HG02763 (cell line): ENCODE measurements at regions not wholly inside any gene's neighbourhood (a gene's known extent, or its start where the extent isn't known, plus 50 kb on each side); places are given as distances from the start of the nearest gene placed in this dataset.

Experiments
- ATAC-seq: cut with Tn5 transposase; IDR thresholded peaks from one replicate; pipeline ENCODE4 v1.9.1; 2021; ENCODE audit warnings: mild to moderate bottlenecking, moderate library complexity; ENCODE audit not compliant: unreplicated experiment

DNA sequence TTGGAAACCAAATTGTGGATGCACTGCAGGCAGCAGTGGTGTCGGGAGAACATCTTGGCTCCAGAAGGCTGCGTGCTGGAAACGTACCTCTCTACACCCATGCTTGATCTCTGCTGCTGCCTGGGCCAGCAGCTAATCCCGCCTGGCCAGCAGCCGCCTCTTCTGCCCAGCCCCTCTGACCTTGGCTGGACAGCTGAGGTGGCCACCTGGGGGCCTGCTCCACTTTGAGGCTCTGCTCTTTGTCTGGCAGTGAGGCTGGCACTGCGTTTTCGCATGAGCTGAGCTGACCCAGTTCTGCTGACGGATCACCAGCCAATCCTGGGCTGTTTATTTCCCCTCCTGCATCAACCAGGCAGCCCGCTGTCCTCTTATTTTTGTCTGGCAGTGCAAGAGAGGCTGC is 154.9 kb downstream of the TENT4A start:
- no peak for ATAC-seq

DNA sequence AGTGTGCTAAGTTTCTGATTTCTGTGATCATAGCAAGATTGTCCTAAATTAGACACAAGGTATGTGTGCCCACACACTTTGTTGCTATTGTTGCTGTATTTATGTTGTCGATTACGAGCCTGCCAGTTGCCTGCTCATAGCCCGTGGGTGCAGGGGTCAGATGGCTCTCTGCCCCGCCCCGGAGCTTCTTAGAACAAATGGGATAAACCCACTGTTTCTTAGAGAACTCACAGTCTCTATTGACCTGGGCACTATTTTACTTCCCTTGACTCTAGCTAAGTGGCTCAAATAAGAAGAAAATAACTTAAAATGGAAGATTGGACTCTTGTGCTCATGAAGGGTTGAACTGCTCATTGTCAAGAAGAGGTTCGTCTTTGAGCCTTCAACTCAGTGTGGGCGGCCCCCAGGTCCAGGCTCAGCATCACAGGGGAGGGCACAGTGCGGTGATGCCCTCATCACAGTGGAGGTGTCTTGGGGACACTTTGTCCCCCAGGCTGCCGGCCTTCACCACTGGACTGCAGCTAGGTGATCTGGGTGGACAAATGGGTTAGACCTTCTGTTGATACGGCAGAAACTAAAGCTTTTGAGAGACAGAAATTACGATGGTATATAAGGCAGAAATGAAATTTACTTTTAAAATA is 155.5 kb downstream of the TENT4A start:
- no peak for ATAC-seq

DNA sequence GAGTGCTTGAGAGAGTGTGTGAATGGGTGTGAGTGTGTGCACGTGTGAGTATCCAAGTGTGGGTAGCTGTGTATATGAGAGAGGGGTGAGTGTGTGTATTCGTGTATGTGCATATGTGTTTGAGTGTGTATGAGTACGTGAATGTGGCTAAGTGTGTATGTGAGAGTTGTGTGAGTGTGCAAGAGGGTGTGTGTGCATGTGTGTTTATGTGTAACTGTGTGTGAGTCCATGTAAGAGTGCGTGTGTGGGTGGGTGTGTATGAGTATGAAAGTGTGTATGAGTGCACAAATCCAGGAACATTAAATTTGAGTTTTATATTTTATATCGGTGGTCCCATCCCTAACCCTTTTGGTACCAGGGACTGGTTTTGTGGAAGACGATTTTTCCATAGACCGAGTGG is 156.4 kb downstream of the TENT4A start:
- no peak for ATAC-seq

DNA sequence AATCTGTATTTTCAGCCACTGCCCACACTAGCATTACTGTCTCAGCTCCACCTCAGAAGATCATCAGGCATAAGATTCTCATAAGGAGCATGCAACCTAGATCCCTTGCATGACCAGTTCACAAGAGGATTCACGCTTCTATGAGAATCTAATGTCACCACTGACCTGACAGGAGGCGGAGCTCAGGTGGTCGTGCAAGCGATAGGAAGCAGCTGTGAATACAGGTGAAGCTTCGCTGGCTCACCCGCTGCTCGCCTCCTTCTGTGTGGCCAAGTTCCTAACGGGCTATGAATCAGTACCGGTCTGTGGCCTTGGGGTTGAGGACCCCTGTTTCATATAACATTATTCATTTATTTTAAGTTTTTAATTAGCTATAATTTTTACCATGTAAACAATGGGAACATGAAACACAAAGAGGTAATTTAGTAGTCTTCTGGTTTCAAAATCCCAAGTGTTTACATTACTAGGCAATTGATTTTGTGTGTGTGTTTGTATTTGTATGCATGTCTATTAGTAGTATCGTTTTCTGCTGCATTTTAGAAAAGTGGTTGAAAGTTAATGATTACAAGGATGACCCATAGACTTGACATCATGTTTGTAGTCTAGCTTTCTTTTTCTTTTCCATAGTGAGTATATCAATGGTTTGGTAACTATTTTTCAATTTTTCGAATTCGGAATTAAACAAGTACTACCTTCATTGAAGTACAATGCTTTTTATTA is 159.4 kb downstream of the TENT4A start:
- ATAC-seq: no peak

DNA sequence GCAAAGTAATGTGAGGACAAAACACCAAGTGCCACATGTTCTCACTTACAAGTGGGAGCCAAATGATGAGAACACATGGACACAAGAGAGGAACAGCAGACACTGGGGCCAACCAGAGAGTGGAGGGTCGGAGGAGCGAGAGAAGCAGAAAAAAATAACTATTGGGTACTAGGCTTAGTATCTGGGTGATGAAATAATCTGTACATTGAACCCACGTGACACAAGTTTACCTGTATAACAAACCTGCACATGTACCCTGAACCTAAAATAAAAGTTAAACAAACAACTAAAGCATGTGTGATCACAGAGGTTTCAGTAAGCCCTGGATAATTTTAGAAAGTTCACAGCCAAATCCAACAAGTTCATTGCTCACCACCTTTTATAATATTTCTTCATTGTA is 160.1 kb downstream of the TENT4A start:
- ATAC-seq: no peak

DNA sequence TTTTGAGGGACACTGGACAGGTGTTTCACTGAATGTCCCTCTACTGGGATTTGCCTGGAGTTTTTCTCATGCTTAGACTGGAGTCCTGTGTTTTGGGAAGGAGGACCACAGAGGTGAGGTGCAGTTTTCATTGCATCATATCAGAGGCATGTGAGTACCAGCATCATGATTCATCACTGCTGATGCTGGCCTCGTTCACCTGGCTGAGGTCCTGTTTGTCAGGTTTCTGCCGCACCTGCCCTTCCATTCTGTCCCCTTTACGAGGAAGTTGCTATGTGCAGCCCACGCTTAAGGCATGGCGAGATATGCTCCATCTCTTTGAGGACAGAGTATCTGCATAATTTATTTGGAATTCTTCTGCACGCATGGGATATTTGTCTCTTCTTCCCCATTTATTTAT is 162.1 kb downstream of the TENT4A start:
- ATAC-seq: no peak

DNA sequence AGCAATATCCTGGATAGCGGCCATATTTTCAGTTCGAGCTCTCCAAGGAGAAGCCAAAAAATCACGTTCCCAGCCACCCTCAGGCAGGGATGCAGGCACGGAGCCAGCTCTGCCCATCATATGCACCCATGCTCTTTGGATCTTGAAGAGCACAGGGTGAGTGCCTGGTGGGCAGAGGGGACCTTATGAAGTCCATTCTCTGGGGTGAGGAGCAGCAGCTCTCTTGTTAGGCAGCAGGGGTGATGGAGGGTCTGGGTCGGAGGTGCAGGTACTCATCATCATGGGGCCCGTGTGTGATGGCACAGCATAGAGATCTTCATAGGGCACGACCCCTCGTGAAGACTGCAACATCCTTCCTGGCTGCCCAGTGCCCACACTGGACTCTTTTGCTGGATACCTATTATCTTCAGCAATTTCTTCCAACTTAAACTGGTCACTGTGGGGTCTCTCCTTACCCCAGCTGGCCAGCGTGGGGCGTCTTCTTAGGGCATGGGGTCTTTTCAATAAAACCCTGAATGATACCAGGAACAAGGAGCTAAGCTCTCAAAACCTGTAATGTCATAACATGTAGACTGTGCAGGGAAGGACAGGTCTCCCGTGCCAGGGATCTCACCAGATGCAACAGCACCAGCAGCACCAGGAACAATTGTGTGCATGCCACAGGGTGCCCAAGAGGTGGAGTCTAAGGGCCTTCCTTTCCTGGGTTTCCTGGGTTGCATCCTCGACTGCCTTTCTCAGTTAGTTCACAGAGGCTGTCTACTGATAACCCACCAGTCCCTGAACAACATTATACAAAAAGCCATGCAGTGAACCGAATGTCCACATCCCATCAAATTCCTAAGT is 165.0 kb downstream of the TENT4A start:
- no peak for ATAC-seq

DNA sequence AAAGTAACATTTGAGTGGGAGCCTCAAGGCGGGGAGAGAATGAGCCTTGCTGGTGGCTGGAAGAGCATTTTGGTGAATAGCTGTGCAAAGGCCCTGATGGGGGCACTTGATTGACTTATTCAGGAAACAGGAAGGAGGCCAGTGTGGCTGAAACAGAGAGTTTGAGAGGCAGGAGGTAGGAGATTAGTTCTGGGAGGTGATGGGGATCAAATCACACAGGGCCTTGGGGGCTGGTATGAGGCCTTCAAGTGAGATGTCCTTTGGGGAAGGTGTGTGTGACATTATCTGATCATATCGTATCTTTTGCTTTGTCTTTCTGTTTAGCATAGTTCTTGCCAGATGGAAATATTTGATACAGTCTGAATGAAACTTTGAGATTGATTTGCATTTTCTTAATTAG is 172.3 kb downstream of the TENT4A start:
- no peak for ATAC-seq

DNA sequence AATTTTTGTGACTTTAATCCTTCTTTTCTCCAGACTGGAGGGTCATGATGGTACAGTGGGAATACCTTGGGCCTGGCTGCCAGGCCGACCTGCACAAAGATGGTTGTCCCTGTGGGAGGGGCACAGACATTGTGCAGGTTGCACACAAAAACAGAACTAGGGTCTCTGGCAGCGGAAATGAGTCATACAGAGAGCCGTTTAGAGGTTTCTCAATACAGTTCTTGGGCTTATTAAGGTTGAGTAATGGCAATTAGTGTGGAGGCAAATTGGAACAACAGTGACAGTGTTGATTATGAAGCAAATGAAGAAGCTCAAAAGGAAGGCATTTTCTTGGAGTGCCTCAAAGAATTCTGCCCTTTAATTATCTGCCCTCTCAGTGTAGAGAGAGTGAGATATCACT is 173.6 kb downstream of the TENT4A start:
- no peak for ATAC-seq

DNA sequence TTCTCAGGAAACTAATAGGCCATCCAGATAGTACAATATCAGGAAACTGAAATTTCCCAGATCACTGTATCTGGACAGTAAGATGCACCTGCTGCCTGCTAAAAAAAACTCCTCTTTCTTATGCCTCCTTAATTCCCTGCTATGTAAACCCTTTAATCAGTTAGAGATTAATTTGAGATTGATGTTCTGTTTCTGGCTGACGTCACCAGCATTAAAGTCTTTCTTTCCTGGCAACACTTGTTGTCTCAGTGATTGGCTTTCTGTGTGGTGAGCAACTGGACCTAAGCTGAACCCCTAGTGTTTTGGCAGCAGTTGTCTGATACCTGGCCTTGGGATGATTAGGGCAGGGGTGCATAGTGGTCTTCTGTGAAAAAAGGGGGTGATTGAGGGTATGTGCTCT is 175.8 kb downstream of the TENT4A start:
- ATAC-seq: no peak

DNA sequence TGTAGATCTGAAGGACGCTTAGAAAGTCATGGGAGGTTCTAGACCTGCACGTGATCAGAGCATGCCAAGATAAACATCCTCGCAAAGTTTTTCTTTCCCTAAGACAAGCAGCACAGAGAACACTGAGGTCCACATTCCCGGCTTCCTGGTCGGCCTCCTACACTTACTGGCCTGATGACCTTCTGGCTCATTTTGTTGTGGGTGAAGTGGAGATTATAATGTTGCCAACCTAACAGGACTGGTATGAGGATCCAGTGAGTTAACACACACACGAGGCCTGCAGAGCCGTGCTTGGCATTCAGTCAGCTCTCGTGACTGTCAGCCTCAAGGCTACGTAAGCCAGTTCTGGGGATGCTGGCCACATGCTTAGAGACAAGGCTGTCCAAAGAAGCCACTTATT is 186.0 kb downstream of the TENT4A start:
- no peak for ATAC-seq

DNA sequence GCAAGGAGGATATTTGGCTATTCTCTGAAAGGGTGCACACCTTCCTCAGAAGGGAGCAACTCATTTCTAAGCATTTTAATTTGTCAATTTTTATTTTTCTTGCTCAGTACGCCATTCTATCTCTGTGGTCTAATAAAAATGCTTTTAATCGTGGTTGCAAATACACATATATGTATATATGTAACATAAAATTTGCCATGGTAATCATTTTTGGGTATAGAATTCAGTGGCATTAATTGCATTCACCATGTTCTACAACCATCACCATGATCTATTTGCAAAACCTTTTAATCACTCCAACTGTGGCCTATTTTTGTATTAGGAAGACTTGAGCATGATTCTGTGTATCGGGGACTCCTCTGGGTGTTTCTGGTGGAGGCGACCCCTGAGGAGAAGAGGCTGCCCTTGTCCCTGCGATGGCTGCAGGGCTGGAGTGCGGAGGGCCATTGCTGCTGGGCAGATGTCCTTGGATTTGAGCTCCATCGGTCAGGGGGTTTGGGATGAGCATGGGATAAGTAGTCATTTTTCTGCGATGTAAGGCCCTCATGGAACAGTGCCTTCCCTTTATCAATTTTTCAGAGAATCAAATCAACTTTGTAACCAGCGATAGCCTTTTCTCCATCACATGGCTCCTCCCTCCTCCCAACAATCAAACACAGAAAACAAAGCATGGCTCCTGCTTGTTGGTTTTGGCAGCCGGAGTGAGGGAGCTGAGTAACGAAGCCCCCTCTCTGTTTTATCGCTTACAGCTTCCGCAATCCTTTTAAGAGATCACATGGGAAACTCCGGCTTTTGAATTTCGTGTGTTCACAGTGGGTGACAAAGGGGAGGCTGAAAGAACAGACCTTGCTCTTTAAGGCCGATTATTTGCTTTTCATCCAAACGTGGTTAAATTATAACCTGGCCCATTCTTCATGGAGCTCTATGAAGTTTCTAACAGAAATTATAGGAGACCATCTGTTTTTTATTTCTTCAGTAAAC is 187.3 kb downstream of the TENT4A start:
- ATAC-seq: no peak

DNA sequence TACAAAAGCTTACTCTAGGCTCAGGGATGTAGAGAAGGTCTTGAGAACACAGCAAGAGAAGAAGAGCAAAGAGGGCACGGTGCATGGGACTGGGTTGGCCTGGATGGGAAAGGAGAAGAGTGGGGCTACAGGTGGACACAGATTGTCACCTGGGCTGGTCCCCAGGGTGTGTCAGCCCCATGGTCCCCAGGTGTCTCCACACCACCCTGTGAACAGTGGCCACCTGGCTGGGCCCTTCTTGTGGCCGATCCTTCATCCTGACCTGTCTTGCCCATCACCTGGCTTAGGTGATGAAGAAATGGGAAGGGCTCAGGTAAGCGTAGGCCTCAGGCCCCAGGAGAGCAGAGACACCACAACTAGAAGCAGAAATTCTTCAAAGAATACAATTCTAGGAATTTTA is 188.9 kb downstream of the TENT4A start:
- no peak for ATAC-seq

DNA sequence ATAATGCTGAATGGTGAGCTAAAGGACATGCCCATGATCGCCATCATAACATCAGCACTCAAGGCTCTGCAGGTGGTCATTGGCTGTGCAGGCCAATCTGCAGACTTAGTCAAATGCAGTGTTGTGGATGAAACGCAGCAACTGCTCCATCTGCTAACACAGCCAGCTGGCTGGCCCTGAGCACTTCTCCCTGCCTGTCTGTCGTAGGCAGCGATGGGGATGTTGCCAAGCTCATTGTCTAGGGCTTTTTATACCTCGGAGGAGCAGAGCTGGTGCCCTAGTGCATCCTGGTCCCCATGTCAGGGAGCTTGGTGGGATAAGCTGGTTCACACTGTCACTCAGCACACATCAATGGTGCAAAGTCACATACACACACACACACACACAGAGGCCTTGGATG is 189.4 kb downstream of the TENT4A start:
- no peak for ATAC-seq

DNA sequence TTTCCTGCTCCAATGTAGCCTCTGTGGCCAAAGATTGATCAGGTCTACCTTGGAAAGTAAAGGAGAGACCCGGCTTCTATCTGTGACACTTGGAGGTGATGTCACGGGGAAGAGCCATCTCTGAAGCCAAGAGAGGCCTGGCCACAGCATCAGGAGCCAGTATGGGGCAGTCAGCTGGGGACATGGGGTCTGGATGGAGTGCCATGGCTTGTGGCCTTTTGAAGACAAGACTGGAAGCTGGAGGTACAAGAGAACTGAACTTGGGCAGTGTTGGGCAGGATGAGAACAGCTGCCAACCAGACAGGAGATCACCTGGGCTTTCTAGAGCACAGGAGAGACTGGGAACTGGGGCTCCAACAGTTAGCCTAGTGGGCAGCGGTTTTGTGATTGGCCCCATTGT is 190.7 kb downstream of the TENT4A start:
- ATAC-seq: no peak

DNA sequence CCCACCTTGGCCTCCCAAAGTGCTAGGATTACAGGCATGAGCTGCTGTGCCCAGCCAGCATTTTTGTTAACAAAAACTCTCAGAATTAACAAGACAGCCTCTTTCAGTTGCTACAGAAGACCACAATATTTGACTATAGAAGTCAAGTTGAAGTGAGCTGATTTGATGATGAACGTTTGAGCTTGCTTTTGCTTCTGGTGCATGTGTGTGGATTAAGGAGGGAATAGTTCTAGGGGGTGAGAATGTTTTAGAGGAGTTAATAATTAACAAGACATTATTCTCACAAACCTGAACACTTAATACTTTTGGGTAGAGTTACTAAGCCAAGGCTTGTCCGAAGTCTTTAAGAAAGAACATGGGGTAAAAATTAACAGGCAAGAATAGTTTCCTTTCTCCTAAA is 191.6 kb downstream of the TENT4A start:
- ATAC-seq: no peak

DNA sequence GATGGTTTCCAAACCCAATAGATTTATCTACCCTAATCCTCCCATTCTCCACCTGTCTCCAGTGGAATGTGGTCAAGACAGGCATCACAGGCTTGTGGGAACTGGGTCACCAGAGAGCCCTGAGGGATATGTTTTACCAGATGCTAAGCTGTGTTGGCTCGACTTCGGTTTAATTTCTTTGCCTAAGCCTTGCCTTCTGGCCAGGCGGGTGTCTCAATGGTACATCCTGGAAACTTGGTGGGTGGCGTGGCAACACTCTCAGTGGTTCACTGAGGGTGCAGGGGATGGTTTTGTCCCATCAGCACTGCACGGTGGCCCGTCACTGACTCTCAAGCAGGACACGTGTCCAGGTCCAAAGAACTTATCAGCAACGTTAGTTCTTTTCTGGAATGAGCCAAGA is 192.2 kb downstream of the TENT4A start:
- ATAC-seq: no peak

DNA sequence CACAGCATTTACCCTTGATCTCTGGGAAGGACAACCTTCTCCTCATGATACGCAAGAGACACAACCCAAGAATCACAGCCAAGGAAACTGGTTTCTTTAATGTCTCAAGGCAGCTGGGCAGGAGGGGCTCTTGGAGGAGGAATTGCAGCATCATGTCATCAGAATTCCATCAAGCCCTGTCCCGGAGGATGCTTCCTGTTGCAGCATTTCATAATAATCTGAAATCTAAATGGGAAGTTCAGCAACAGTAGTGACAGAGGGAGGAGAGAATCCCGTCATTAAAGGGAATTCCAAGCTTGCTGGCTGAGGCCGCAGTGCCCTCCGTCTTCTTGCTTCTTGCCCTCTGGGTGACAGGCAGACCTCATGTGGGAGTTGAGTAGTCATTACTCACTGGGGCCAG is 192.7 kb downstream of the TENT4A start:
- no peak for ATAC-seq

DNA sequence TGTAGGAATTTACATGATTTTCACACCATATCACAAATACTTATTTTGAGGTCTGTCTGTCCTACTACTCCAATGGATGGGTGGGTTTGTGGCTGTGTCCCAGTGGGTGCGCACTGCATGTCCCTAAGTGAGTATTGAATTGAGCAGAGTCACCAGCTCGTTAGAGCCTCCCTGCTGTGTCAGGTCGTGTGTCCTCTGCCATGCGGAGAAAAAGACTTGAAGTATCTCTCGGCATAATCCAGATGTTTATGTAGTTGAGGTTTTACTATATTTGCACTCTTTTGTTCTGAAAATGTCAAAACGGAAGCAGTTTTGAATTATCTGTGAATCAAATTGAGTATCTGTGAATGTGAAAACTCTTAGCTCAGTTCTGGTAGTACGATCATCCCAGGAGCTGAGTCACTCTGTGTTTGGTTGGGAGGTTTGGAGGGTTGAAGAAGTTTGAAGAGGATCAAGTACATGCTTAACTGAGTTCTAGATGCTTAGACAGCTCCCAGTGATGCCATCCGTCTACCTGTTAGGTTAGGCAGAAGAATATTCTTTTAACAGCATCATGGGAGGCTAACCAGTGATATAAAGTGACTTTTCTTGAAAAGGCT is 194.2 kb downstream of the TENT4A start:
- no peak for ATAC-seq

DNA sequence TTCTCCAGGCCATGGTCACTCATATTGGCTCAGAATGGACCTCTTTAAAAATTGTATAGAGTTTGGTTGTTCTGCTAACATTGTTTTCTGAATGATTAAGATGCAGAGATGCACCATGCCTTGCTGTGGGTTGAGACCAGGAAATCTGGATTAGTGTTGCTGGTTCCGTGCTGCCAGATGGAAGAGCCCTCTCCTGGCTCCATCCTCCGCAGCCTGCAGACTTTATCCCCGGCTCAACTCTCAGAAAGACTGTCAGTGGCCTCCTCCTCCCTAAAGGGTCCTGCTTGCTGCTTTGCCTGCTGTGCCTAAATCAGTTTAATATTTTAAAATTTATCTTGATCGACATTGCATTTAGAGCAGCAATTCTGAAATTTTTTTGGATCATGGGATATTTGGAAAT is 196.7 kb downstream of the TENT4A start:
- ATAC-seq: no peak
